Hepatocyte (in vitro differentiated cells): ENCODE measurements at regions not wholly inside any gene's neighbourhood (a gene's known extent, or its start where the extent isn't known, plus 50 kb on each side); places are given as distances from the start of the nearest gene placed in this dataset.

Experiments
- EZH2 ChIP-seq: fragments of 200-600 bp; sonication (generic); IDR thresholded peaks from 2 replicates; pipeline ENCODE4 v1.6.1; 2016; ENCODE audit warnings: antibody characterized with exemption, mild to moderate bottlenecking, borderline replicate concordance
- TF ChIP-seq, protein P1 (sequence below): fragments of 200-600 bp; sonication (generic); IDR thresholded peaks from 2 replicates; pipeline ENCODE4 v1.5.1; 2016; ENCODE audit warnings: antibody characterized with exemption, mild to moderate bottlenecking; ENCODE audit not compliant: poor library complexity

DNA sequence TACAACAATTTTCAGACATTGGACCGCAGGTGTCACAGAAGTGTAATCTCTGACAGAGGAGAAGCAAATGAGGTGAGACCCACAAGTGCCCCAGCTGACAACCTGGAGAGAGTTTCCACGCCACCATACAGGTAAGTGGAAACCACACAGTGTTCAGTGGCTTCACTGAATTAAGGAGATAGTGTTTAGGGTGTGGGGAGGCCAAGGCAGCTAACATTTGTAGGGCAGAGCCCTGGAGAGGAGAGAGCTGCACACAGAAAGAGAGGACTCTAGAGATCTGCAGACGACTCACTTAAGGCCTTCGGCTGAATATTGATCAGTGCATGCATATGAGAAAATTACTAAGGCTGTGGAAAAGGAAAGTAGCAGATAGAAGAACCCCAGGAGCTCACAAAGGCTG is 228.9 kb upstream of the TNRC6C start:
- TF ChIP-seq, protein P1, sequence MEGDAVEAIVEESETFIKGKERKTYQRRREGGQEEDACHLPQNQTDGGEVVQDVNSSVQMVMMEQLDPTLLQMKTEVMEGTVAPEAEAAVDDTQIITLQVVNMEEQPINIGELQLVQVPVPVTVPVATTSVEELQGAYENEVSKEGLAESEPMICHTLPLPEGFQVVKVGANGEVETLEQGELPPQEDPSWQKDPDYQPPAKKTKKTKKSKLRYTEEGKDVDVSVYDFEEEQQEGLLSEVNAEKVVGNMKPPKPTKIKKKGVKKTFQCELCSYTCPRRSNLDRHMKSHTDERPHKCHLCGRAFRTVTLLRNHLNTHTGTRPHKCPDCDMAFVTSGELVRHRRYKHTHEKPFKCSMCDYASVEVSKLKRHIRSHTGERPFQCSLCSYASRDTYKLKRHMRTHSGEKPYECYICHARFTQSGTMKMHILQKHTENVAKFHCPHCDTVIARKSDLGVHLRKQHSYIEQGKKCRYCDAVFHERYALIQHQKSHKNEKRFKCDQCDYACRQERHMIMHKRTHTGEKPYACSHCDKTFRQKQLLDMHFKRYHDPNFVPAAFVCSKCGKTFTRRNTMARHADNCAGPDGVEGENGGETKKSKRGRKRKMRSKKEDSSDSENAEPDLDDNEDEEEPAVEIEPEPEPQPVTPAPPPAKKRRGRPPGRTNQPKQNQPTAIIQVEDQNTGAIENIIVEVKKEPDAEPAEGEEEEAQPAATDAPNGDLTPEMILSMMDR = no peak
- TF ChIP-seq EZH2 = no peak
